HG03039 (cell line): ENCODE measurements at regions not wholly inside any gene's neighbourhood (a gene's known extent, or its start where the extent isn't known, plus 50 kb on each side); places are given as distances from the start of the nearest gene placed in this dataset.
A peak's percentile ranks its signal among the peaks of the same experiment; 100 is the strongest.
"Not testable (repeated sequence)": the region's sequence is repeated elsewhere in the genome, so short reads cannot be mapped to it uniquely, and the experiment has no call there.

Source experiments
- ATAC-seq: cut with Tn5 transposase; IDR thresholded peaks from one replicate; pipeline ENCODE4 v1.9.1; 2021; ENCODE audit warnings: mild to moderate bottlenecking, moderate library complexity; ENCODE audit not compliant: unreplicated experiment

DNA sequence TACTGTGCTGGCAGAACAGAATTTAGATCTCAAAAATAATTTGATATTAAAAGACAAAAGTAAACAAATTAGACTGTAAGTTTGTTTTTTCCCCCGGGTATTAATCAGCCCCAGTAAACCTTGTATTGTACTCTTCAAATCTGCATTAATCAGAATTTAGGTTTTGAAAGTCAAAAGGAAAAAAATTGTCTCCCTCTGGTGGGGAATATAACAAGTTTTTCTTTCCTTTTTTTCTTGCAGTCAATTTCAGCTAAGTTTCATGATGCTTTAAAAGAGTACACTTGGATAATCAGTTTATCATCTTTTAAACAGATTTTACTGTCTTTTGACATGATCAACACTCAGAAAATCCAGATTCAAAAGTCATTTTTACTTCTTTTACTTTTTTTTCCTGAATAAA lies 134.5 kb upstream of the PKN2 start:
- no peak for ATAC-seq

DNA sequence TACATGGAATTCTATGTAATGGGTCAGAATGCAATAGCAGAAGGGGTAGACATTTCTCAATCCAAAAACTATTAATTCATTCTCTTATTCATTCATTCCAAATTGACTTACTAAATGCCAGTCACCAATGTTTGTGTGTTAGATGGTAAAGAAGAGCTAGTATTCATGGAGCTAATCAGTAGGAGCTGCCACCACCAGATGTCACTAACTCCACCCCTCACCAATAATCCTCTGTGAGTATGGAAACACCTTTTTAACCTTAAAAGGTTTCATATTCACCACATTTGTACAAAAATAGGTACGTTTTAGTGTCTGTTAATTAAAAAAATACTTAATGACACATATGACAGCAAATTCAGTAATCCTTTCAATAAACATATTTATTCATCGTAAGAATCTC lies 131.8 kb upstream of the PKN2 start:
- no peak for ATAC-seq

- no peak for ATAC-seq
These were observed 127.1 kb upstream of the PKN2 start for GRCh38 chr1:88557014-88557413.

DNA sequence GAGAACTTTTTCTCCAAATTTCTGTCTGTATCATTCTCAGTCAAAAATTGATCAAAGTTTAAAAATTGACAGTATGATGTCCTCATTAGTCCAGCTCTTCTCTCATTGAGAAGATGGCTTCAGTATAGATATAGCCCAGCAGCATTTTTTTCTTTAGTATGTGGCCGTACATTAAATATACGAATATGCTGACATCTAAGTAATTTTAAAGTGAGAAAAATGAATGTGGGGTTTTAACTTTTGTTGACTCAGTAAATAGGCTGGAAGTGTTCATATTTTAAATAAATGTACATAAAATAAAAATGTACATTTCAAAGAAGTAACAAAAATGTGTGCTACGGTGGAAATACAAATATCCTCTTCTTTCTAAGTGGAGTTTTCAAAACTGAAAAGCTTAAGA lies 123.5 kb upstream of the PKN2 start:
- no peak for ATAC-seq

DNA sequence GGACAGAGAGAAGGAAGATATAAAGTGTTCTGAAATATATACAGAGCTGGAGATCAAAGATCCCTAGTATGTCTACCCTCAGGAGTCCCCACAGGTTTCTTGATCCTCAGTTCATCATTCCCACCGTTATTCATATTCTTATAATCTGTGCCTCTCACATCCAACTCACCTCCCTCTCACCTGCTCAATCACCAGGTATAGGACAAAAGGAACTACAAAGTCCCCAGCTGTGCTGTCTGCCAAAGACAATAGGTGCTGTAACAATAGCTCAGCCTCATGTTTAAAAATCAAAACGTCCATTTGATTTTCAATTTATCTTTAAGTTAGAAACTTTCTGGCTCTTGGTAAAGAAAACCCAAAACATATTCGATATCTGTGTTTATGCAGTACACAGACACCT lies 121.1 kb upstream of the PKN2 start:
- no peak for ATAC-seq

- no peak for ATAC-seq
These were observed 117.3 kb upstream of the PKN2 start for GRCh38 chr1:88566615-88567387.

- no peak for ATAC-seq
These were observed 112.6 kb upstream of the PKN2 start for GRCh38 chr1:88571506-88571905.

DNA sequence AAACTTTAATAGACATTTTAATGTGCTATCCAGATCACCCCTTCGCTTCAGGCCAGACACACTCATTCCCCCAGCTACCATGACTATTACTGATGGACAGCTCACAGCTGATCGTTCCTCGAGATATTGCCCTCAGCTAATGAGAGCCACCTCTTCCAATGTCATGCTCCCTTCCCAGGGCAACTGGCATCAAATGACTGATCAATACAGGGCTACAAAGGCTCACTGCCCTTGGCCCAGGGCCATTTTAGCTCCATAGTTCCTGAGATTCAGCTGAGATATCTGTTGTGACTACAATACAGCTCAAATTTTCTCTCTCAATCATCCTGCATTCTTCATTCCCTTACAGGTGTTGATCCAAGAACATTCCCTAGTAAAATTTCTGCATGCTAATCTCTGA lies 104.5 kb upstream of the PKN2 start:
- ATAC-seq, result no peak

- ATAC-seq, result no peak
These were observed 102.4 kb upstream of the PKN2 start for GRCh38 chr1:88581703-88582102.

DNA sequence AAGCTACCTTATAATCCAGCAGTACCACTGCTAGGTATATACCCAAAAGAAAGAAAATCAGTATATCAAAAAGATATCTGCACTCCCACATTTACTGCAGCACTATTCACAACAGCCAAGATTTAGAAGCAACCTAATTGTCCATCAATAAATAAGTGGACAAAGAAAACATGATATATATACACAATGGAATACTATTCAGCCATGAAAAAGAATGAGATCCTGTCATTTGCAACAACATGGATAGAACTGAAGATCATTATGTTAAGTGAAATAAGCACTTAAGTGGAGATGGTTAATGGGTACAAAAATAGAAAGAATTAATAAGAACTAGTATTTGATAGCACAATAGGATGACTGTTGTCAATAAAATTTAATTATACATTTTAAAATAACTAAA lies 90.7 kb upstream of the PKN2 start:
- no peak for ATAC-seq

DNA sequence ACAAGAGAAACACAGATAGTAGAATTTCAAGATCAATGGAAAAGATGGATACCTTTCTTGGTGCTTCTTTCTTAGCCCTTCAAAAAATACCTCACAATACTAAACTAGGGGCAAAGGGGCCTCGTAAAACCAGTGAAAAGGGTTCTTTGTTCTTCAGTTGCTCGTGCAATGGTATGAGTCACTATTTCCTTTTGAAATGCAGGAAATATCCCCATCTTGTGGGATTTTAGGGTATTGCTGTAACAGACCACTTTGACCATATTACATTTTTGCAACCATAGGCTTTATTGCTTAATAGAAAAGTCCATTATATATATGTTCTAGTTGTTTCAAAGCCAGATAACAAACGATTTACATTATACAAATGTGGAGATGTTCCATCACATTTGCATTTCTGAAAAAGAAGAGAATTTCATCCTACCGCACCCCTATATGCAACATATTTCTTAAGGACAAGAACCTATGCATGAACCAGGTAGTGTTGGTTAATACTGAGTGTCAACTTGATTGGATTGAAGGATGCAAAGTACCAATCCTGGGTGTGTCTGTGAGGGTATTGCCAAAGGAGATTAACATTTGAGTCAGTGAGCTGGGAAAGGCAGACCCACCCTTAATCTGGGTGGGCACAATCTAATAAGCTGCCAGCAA lies 88.6 kb upstream of the PKN2 start:
- no peak for ATAC-seq

- ATAC-seq, result not testable (repeated sequence)
These were observed 86.1 kb upstream of the PKN2 start for GRCh38 chr1:88597973-88598372.

DNA sequence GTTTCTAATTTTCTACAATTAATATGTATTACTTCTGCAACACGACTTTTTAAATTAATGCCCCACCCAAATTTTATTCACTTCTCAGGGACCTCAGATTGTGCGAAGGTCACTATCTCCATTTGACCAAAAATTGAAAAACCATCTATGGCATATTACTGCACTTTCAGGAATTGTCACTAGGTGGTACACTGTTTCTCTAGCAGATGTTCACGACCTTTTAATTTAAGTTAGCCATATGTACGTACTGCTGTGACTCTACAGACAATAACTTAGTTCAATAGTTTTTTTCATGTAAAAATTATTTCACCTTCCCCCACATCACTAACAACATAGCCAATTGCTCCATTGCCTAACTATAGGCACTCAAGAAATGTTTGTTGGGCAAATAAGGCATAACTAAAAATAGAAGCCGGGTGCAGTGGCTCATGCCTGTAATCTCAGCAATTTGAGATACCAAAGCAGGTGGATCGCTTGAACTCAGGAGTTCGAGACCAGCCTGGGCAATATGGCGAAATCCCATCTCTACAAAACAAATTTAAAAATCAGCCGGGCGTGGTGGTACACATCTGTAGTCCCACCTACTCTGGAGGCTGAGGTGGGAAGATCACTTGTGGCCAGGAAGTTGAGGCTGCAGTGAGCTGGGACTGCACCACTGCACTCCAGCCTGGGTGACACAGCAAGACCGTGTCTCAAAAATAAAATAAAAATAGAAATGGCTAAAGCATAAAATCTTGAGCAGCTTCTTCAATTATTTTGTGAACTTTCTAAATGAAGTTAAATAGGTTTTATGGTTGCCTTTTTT lies 75.7 kb upstream of the PKN2 start:
- ATAC-seq, result peak; percentile 68

DNA sequence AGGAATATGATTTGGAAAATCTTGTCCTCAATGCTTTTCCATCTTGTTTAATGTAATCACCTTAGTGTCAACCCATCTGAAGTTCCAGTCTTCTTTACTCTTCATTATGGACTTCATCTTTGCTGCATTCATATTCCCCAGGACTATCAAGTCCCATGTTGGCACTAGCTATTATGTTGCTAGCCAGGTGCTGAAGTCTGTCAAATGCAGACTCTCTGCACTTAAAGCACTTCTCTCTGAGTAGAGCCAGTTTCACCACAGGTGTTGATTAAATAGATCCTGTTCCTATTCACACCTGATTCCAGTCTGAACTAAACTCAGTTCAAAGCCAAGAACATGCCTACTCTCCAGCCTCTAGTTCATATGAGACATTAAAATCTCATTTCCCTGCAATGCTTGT lies 75.0 kb upstream of the PKN2 start:
- no peak for ATAC-seq

- ATAC-seq, result no peak
These were observed 73.4 kb upstream of the PKN2 start for GRCh38 chr1:88610687-88611086.

GRCh38 chr1:88612292-88612691 lies 71.8 kb upstream of the PKN2 start:
- ATAC-seq, result no peak

DNA sequence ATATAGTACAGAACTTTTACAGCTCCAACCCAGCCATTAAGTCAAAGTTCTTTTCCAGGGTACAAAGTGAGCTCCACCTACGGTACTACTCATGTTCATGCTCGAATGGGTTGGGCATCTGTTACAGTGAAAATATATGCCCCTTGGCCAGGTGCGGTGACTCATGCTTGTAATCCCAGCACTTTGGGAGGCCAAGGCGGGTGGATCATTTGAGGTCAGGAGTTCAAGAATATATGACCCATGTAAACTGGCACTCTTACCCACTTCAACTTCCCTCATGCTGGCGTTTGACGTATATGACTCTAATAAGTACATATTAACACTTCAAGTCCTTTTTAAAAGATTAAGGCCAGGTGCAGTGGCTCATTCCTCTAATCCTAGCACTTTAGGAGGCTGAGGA lies 71.3 kb upstream of the PKN2 start:
- no peak for ATAC-seq

GRCh38 chr1:88618331-88618730 lies 65.7 kb upstream of the PKN2 start:
- no peak for ATAC-seq

DNA sequence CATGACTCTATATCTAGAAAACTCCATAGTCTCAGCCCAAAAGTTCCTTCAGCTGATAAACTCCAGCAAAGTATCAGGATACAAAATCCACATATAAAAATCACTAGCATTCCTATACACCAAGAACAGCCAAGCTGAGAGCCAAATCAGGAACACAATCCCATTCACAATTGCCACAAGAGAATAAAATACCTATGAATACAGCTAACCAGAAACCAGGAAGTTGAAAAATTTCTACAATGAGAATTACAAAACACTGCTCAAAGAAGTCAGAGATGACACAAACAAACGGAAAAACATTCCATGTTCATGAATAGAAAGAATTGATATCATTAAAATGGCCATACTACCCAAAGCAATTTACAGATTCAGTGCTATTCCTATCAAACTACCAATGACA lies 61.0 kb upstream of the PKN2 start:
- ATAC-seq, result not testable (repeated sequence)
